HG02840 (cell line): ENCODE measurements at regions not wholly inside any gene's neighbourhood (a gene's known extent, or its start where the extent isn't known, plus 50 kb on each side); places are given as distances from the start of the nearest gene placed in this dataset.
"Not testable (repeated sequence)": the region's sequence is repeated elsewhere in the genome, so short reads cannot be mapped to it uniquely, and the experiment has no call there.

Experiments used
- ATAC-seq: cut with Tn5 transposase; IDR thresholded peaks from one replicate; pipeline ENCODE4 v1.9.1; 2021; ENCODE audit warnings: mild to moderate bottlenecking, moderate library complexity, moderate number of reproducible peaks; ENCODE audit not compliant: unreplicated experiment, low FRiP score

DNA sequence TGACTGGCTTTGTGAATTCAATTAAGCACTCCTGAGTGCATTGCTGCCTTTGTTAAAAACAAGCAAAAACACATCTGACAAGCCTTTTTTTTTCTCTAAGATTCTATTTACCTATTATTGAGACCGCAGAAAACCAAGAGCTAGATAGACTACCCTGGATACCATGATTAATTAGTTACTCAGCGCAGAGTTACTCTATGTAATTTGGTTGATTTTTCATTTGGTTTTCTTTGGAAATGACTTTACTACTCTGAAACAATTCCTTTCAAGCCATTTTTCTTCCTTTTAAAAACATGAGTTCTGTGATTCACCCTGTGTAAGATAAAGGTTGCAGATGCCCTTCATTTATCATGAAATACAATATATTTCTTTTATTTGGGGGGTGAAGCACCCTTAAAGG is 421.6 kb upstream of the PIK3R1 start:
- no peak for ATAC-seq

GRCh38 chr5:67793418-67793817 is 422.1 kb upstream of the PIK3R1 start:
- ATAC-seq = no peak

GRCh38 chr5:67792891-67793290 is 422.7 kb upstream of the PIK3R1 start:
- no peak for ATAC-seq

- ATAC-seq = no peak
These were observed 425.2 kb upstream of the PIK3R1 start for GRCh38 chr5:67790390-67790789.

- not testable (repeated sequence) for ATAC-seq
These were observed 435.5 kb upstream of the PIK3R1 start for GRCh38 chr5:67779893-67780623.

GRCh38 chr5:67774786-67775185 is 440.8 kb upstream of the PIK3R1 start:
- no peak for ATAC-seq

GRCh38 chr5:67774267-67774552 is 441.3 kb upstream of the PIK3R1 start:
- no peak for ATAC-seq

GRCh38 chr5:67773411-67774266 is 441.9 kb upstream of the PIK3R1 start:
- no peak for ATAC-seq

DNA sequence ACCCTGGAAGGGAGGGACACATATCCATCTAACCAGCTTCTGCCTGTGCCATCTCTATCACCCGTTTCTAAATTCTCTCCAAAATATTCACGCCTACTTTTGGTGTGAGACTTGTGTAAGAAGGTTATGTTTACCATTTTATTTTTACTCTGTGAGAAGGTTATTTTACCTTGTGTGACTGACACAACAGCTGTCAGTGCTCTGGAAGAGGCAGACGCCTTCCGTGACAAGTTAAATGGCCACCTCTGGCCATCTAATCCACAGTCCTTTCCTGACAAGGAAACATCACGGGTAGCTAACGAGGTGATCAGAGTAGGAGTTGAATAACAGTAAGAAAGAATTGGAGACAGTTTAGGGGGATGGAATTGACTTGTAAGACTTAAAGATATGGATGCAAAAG is 443.8 kb upstream of the PIK3R1 start:
- no peak for ATAC-seq

GRCh38 chr5:67771221-67771620 is 444.3 kb upstream of the PIK3R1 start:
- ATAC-seq = no peak

GRCh38 chr5:67770431-67771025 is 445.0 kb upstream of the PIK3R1 start:
- ATAC-seq = no peak

GRCh38 chr5:67765697-67766096 is 449.9 kb upstream of the PIK3R1 start:
- ATAC-seq = no peak

DNA sequence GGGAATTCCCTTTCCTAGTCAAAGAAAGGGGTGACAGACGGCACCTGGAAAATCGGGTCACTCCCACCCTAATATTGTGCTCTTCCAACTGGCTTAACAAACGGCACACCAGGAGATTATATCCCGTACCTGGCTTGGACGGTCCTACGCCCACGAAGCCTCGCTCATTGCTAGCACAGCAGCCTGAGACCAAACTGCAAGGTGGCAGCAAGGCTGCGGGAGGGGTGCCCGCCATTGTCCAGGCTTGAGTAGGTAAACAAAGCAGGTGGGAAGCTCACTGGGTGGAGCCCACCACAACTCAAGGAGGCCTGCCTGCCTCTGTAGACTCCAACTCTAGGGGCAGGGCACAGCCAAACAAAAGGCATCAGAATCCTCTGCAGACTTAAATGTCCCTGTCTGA is 457.8 kb upstream of the PIK3R1 start:
- ATAC-seq = not testable (repeated sequence)

DNA sequence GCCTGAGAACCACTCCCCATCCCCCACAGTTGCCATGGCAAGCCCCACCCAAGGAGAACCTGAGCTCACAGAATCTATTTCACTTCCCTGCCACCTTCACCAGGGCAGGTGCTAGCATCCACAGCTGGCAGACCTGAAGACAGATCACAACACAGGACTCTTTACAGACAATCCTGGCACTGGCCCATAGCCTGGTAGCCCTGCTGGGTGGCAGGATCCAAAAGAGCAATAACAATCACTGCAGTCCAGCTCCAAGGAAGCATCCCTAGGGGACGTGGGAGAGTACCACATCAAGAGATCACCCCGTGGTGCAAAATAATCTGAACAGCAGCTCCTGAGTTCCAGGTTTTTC is 463.2 kb upstream of the PIK3R1 start:
- no peak for ATAC-seq

- no peak for ATAC-seq
These were observed 467.3 kb upstream of the PIK3R1 start for GRCh38 chr5:67748165-67748690.

GRCh38 chr5:67747096-67747495 is 468.5 kb upstream of the PIK3R1 start:
- ATAC-seq = no peak

DNA sequence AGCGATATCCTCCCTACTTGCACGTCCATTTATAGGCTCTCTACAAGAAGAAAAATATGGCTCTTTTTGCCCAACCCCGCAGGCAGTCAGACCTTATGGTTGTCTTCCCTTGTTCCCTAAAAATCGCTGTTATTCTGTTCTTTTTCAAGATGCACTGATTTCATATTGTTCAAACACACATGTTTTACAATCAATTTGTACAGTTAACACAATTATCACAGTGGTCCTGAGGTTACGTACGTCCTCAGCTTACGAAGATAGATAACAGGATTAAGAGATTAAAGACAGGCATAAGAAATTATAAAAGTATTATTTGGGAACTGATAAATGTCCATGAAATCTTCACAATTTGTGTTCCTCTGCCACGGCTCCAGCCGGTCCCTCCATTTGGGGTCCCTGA is 468.9 kb upstream of the PIK3R1 start:
- ATAC-seq = not testable (repeated sequence)

- ATAC-seq = no peak
These were observed 469.5 kb upstream of the PIK3R1 start for GRCh38 chr5:67746103-67746502.

GRCh38 chr5:67732921-67733320 is 482.6 kb upstream of the PIK3R1 start:
- no peak for ATAC-seq

DNA sequence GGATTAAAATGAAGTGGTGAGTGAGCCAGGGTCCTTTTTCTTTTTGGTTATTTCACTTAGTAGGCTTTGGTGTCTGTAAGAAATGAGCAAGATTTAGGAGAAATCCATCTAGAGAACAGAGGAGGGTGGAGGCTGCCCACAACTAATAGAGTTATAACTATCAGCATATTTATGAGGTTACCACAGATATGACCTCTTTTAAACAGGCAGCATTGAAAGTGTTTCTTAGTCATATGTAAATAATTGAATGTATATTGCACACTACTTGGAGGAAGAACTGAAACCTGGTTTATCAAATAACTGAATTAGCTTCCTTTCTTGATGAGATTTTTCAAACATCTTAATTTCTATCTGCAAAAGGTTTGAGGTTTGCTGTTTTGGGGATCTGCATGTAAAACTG is 483.1 kb upstream of the PIK3R1 start:
- ATAC-seq = no peak

DNA sequence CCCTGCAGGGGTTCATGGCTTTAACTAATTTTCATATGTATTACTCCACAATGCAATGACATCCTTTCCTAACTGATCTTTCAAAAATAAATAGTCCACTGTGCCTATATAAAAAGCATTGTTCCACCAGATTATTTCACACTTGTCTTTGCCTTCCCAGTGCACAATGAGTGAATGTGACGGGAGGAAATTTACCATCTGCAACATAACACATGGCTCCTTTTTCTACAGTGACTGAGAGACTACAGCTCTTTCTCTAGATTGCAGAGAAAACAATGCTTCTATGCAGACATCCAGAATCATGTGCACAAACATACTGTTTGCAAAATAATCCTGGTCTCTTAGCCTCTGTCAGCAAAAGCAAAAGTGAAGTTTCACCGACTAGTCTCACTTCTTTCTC is 483.7 kb upstream of the PIK3R1 start:
- no peak for ATAC-seq
